DND-41 (cell line): ENCODE measurements at regions not wholly inside any gene's neighbourhood (a gene's known extent, or its start where the extent isn't known, plus 50 kb on each side); places are given as distances from the start of the nearest gene placed in this dataset.

Source experiments
- ATAC-seq: fragments of 200-7000 bp; cut with Tn5 transposase; 3 replicates; pipeline ENCODE4 v1.9.1; 2021; ENCODE audit warnings: low read depth; ENCODE audit not compliant: insufficient read depth
- DNase-seq: peaks from one replicate; pipeline ENCODE4 v3.0.0-alpha.2; 2020
- H2AFZ ChIP-seq: 2 replicates; pipeline ENCODE4 v1.6.0; 2012; ENCODE audit warnings: low read depth, low read length
- H3K27ac ChIP-seq: 2 replicates; pipeline ENCODE4 v1.5.1; 2012; ENCODE audit warnings: low read length, inconsistent platforms
- H3K27me3 ChIP-seq: fragments of 200-600 bp; sonication (generic); 2 replicates; pipeline ENCODE4 v1.6.0; 2012; ENCODE audit warnings: low read length, mild to moderate bottlenecking, inconsistent platforms; ENCODE audit not compliant: insufficient read depth, poor library complexity
- H3K36me3 ChIP-seq: 2 replicates; pipeline ENCODE4 v1.5.1; 2012; ENCODE audit warnings: low read length, inconsistent platforms; ENCODE audit not compliant: insufficient read depth
- H3K4me1 ChIP-seq: 2 replicates; pipeline ENCODE4 v1.5.1; 2012; ENCODE audit warnings: mild to moderate bottlenecking, low read length; ENCODE audit not compliant: insufficient read depth
- H3K4me2 ChIP-seq: 2 replicates; pipeline ENCODE4 v1.6.0; 2012; ENCODE audit warnings: mild to moderate bottlenecking, moderate library complexity, low read length, inconsistent platforms; ENCODE audit not compliant: insufficient read depth
- H3K4me3 ChIP-seq, 2 experiments: fragments of 200-600 bp in 1 of 2; shearing (Covaris generic) in 1 of 2; 2 replicates each; pipeline ENCODE4 v1.5.1; 2012 to 2016; ENCODE audit warnings: inconsistent platforms in 2 of 2, low read length in 2 of 2, mild to moderate bottlenecking in 2 of 2, low read depth in 1 of 2, moderate library complexity in 1 of 2
- H3K79me2 ChIP-seq: 2 replicates; pipeline ENCODE4 v1.6.0; 2012; ENCODE audit warnings: low read length, inconsistent platforms; ENCODE audit not compliant: insufficient read depth
- H3K9ac ChIP-seq: 2 replicates; pipeline ENCODE4 v1.6.0; 2012; ENCODE audit warnings: low read depth, mild to moderate bottlenecking, inconsistent platforms, low read length, moderate library complexity
- H3K9me3 ChIP-seq: 2 replicates; pipeline ENCODE4 v1.5.1; 2012; ENCODE audit warnings: low read length, moderate library complexity, mild to moderate bottlenecking, inconsistent platforms; ENCODE audit not compliant: insufficient read depth, severe bottlenecking
- H4K20me1 ChIP-seq: 2 replicates; pipeline ENCODE4 v1.6.0; 2012; ENCODE audit warnings: low read length; ENCODE audit not compliant: insufficient read depth
- CTCF ChIP-seq: IDR thresholded peaks from 2 replicates; pipeline ENCODE4 v1.5.1; 2012; ENCODE audit warnings: borderline replicate concordance, low read length, moderate library complexity, mild to moderate bottlenecking; ENCODE audit not compliant: poor library complexity, severe bottlenecking; ENCODE audit errors: extremely low read depth
- EZH2 ChIP-seq: IDR thresholded peaks from 3 replicates; pipeline ENCODE4 v1.6.1; 2012; ENCODE audit warnings: borderline replicate concordance, low read depth, mild to moderate bottlenecking, moderate library complexity, low read length, inconsistent platforms; ENCODE audit not compliant: severe bottlenecking

- H4K20me1 ChIP-seq: no peaks in the 10 kb centered on the region
- no peak overlapping the region for H3K9ac ChIP-seq
- ATAC-seq (no peak), DNase-seq (no peak)
- H3K4me2 ChIP-seq: no peak overlapping the region
- TF ChIP-seq CTCF (no peak), EZH2 (no peak)
- H3K27me3 ChIP-seq: no peaks in the 10 kb centered on the region
- H3K79me2 ChIP-seq: no peaks in the 10 kb centered on the region
- H2AFZ ChIP-seq: no peak overlapping the region
- no peak overlapping the region for H3K27ac ChIP-seq
- H3K4me1 ChIP-seq: no peaks in the 10 kb centered on the region
- no peaks in the 10 kb centered on the region for H3K36me3 ChIP-seq
- no peaks in the 10 kb centered on the region for H3K9me3 ChIP-seq
- H3K4me3 ChIP-seq: no peak overlapping the region
Observed at GRCh38 chr3:159057621-159058020, 255.8 kb downstream of the MFSD1 start.

DNA sequence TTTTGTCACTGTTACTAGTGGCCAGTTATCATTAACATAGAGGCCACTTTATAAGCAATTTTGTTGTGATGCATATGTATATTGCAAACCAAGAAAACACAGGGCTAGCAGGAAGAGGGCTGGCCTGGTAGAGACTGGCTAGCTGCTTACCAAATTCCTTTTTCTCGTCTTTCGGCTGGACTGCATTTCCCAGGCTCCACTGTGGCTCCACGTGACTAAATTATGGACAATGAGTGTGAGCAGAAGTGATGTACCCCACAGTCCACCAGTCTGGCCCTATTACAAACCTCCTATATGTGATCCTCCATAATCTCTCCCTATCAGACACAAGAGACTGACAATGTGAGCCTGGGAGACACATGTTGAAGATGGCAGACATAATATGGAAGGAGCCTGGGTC, 257.0 kb downstream of the MFSD1 start:
- TF ChIP-seq EZH2: no peak
- TF ChIP-seq CTCF: no peak
- no peak overlapping the region for H2AFZ ChIP-seq

DNA sequence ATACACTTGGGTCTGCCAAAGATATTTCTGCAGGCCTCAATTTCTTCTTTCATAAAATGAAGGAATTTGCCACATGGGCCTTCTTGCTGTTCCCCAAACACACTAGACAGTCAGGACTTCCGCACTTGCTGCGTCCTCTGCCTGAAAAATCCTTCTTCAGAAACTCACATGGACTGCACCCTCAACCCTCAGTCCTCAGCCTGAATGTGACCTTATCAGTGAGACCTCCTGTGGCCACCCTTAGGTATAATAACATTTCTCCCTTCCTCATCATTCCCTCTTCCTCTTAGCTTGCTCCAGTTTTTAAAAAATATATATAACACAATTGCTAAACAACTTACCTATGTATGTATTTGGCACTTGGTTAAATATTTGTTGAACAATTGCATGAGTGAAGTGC, 257.5 kb downstream of the MFSD1 start:
- Histone ChIP-seq H3K9me3 (no peaks in the 10 kb centered on the region), H3K9ac (no peak overlapping the region), H2AFZ (no peak overlapping the region), H3K36me3 (no peaks in the 10 kb centered on the region), H3K4me3 (no peak overlapping the region), H3K4me2 (no peak overlapping the region), H4K20me1 (no peaks in the 10 kb centered on the region), H3K27me3 (no peaks in the 10 kb centered on the region), H3K79me2 (no peaks in the 10 kb centered on the region), H3K4me1 (no peaks in the 10 kb centered on the region), H3K27ac (no peak overlapping the region)
- TF ChIP-seq CTCF (no peak), EZH2 (no peak)
- no peak for DNase-seq
- no peak for ATAC-seq

More for the DNA sequence above, 257.0 kb downstream of the MFSD1 start:
- H3K4me1 ChIP-seq: no peaks in the 10 kb centered on the region
- no peaks in the 10 kb centered on the region for H3K36me3 ChIP-seq
- ATAC-seq: no peak
- H3K4me2 ChIP-seq: no peak overlapping the region
- DNase-seq: no peak
- H3K9me3 ChIP-seq: no peaks in the 10 kb centered on the region
- no peak overlapping the region for H3K4me3 ChIP-seq
- no peak overlapping the region for H3K9ac ChIP-seq
- no peaks in the 10 kb centered on the region for H4K20me1 ChIP-seq
- no peak overlapping the region for H3K27ac ChIP-seq
- H3K27me3 ChIP-seq: no peaks in the 10 kb centered on the region
- H3K79me2 ChIP-seq: no peaks in the 10 kb centered on the region

GRCh38 chr3:159062734-159063410, 261.0 kb downstream of the MFSD1 start:
- Histone ChIP-seq H3K79me2 (no peaks in the 10 kb centered on the region), H3K9me3 (no peaks in the 10 kb centered on the region), H3K4me2 (no peak overlapping the region), H3K4me3 (no peak overlapping the region), H3K27ac (no peak overlapping the region), H2AFZ (no peak overlapping the region; the same call in 1 of the 2 replicates), H3K27me3 (no peaks in the 10 kb centered on the region), H3K36me3 (no peaks in the 10 kb centered on the region), H3K4me1 (no peaks in the 10 kb centered on the region), H3K9ac (no peak overlapping the region), H4K20me1 (no peaks in the 10 kb centered on the region)
- TF ChIP-seq EZH2 (no peak), CTCF (no peak)
- no peak for DNase-seq
- no peak; the same call in 2 of the 3 replicates for ATAC-seq
